ENCODE measurements at regions not wholly inside any gene's neighbourhood (a gene's known extent, or its start where the extent isn't known, plus 50 kb on each side); places are given as distances from the start of the nearest gene placed in this dataset.

- TF ChIP-seq EGR1 (IDR thresholded peaks at IDR 0.05), result no peak
- TF ChIP-seq TEAD4 (IDR thresholded peaks at IDR 0.05), result no peak
- no peak for TF ChIP-seq USF1 (IDR thresholded peaks at IDR 0.05)
- TF ChIP-seq RAD21 (IDR thresholded peaks at IDR 0.05; ENCODE audit: low read depth), result no peak
- no peak for TF ChIP-seq TCF12 (IDR thresholded peaks at IDR 0.05; ENCODE audit: low read depth)
- TF ChIP-seq CEBPB (IDR thresholded peaks at IDR 0.05), result no peak
- no peak for TF ChIP-seq FOXM1 (IDR thresholded peaks at IDR 0.05; ENCODE audit: borderline replicate concordance, low read depth)
- TF ChIP-seq MAX (IDR thresholded peaks at IDR 0.05), result no peak
- TF ChIP-seq CREB1 (IDR thresholded peaks at IDR 0.05; ENCODE audit: low read depth), result no peak
- no peak for TF ChIP-seq YY1 (IDR thresholded peaks at IDR 0.05; ENCODE audit: low read depth)
- no peak for TF ChIP-seq TAF1 (IDR thresholded peaks at IDR 0.05; ENCODE audit: low read depth)
- no peak for TF ChIP-seq EP300 (IDR thresholded peaks at IDR 0.05; ENCODE audit: borderline replicate concordance)
- no peak for TF ChIP-seq REST (IDR thresholded peaks at IDR 0.05; ENCODE audit: low read depth)
- TF ChIP-seq ZBTB7A (IDR thresholded peaks at IDR 0.05; ENCODE audit: low read depth), result no peak
- TF ChIP-seq NFIC (IDR thresholded peaks at IDR 0.05), result no peak
These were observed 642.8 kb downstream of the EPM2A start for GRCh38 chr6:145092554-145092953.

- no peak for TF ChIP-seq NFIC (IDR thresholded peaks at IDR 0.05)
- no peak for TF ChIP-seq TCF12 (IDR thresholded peaks at IDR 0.05; ENCODE audit: low read depth)
- TF ChIP-seq FOXM1 (IDR thresholded peaks at IDR 0.05; ENCODE audit: borderline replicate concordance, low read depth), result no peak
- no peak for TF ChIP-seq USF1 (IDR thresholded peaks at IDR 0.05)
- TF ChIP-seq MAX (IDR thresholded peaks at IDR 0.05), result no peak
- TF ChIP-seq CEBPB (IDR thresholded peaks at IDR 0.05), result no peak
- TF ChIP-seq EGR1 (IDR thresholded peaks at IDR 0.05), result no peak
- no peak for TF ChIP-seq YY1 (IDR thresholded peaks at IDR 0.05; ENCODE audit: low read depth)
- no peak for TF ChIP-seq ZBTB7A (IDR thresholded peaks at IDR 0.05; ENCODE audit: low read depth)
- TF ChIP-seq CREB1 (IDR thresholded peaks at IDR 0.05; ENCODE audit: low read depth), result no peak
- TF ChIP-seq TEAD4 (IDR thresholded peaks at IDR 0.05), result no peak
- TF ChIP-seq REST (IDR thresholded peaks at IDR 0.05; ENCODE audit: low read depth), result no peak
- no peak for TF ChIP-seq TAF1 (IDR thresholded peaks at IDR 0.05; ENCODE audit: low read depth)
- TF ChIP-seq EP300 (IDR thresholded peaks at IDR 0.05; ENCODE audit: borderline replicate concordance), result no peak
- no peak for TF ChIP-seq RAD21 (IDR thresholded peaks at IDR 0.05; ENCODE audit: low read depth)
These were observed 642.1 kb downstream of the EPM2A start for GRCh38 chr6:145093226-145093625.

GRCh38 chr6:145096846-145097245, 638.5 kb downstream of the EPM2A start:
- no peak for TF ChIP-seq TEAD4 (IDR thresholded peaks at IDR 0.05)
- no peak for TF ChIP-seq ZBTB7A (IDR thresholded peaks at IDR 0.05; ENCODE audit: low read depth)
- no peak for TF ChIP-seq REST (IDR thresholded peaks at IDR 0.05; ENCODE audit: low read depth)
- TF ChIP-seq CREB1 (IDR thresholded peaks at IDR 0.05; ENCODE audit: low read depth), result no peak
- no peak for TF ChIP-seq CEBPB (IDR thresholded peaks at IDR 0.05)
- no peak for TF ChIP-seq YY1 (IDR thresholded peaks at IDR 0.05; ENCODE audit: low read depth)
- no peak for TF ChIP-seq FOXM1 (IDR thresholded peaks at IDR 0.05; ENCODE audit: borderline replicate concordance, low read depth)
- no peak for TF ChIP-seq USF1 (IDR thresholded peaks at IDR 0.05)

- TF ChIP-seq ZBTB7A (IDR thresholded peaks at IDR 0.05; ENCODE audit: low read depth) (no peak), EGR1 (IDR thresholded peaks at IDR 0.05) (no peak), REST (IDR thresholded peaks at IDR 0.05; ENCODE audit: low read depth) (no peak), FOXM1 (IDR thresholded peaks at IDR 0.05; ENCODE audit: borderline replicate concordance, low read depth) (no peak), YY1 (IDR thresholded peaks at IDR 0.05; ENCODE audit: low read depth) (no peak), NFIC (IDR thresholded peaks at IDR 0.05) (no peak), RAD21 (IDR thresholded peaks at IDR 0.05; ENCODE audit: low read depth) (no peak)
These were observed 635.6 kb downstream of the EPM2A start for GRCh38 chr6:145099713-145100112.
